ENCODE measurements at regions not wholly inside any gene's neighbourhood (a gene's known extent, or its start where the extent isn't known, plus 50 kb on each side); places are given as distances from the start of the nearest gene placed in this dataset.
"Not testable (repeated sequence)": the region's sequence is repeated elsewhere in the genome, so short reads cannot be mapped to it uniquely, and the experiment has no call there.

DNA sequence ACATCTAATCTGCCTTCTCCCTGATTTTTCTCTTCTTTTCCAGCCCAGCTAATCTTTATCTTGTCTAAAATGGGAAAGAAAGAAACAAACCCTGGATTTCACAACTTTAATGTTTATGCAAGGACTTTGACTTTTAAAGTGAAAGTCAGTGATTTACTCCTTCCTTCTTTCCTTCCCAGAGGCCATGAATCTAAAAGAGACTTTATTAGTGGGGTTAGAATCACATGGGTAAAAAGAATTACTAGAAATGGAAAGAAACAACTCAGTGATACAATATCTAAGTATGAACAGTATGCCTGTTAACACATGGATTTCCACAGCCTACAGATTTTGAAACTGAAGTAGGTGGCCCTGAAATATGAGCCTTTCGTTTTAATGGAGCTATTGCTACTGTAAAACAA, 59.8 kb upstream of the KCNK2 start:
- intact Hi-C loops (cut with DNase I) = no loop called here
- H3K4me1 ChIP-seq = no peaks in the 10 kb centered on the region
- no peak overlapping the region for H3K27ac ChIP-seq
- H3K9me3 ChIP-seq = no peaks in the 10 kb centered on the region
- H3K27me3 ChIP-seq (ENCODE audit: insufficient read depth in 3 of 3, low read length in 2 of 3) = no peaks in the 10 kb centered on the region
- no peak overlapping the region for H3K4me3 ChIP-seq
- H3K36me3 ChIP-seq (ENCODE audit: insufficient read depth in 1 of 2, low read depth in 1 of 2) = no peaks in the 10 kb centered on the region
- 29 to 44% (median 44%) methylated on average over 1 of the region's 1 CpG for WGBS, 3 donors
- ATAC-seq = no peak
- TF ChIP-seq, protein P1, sequence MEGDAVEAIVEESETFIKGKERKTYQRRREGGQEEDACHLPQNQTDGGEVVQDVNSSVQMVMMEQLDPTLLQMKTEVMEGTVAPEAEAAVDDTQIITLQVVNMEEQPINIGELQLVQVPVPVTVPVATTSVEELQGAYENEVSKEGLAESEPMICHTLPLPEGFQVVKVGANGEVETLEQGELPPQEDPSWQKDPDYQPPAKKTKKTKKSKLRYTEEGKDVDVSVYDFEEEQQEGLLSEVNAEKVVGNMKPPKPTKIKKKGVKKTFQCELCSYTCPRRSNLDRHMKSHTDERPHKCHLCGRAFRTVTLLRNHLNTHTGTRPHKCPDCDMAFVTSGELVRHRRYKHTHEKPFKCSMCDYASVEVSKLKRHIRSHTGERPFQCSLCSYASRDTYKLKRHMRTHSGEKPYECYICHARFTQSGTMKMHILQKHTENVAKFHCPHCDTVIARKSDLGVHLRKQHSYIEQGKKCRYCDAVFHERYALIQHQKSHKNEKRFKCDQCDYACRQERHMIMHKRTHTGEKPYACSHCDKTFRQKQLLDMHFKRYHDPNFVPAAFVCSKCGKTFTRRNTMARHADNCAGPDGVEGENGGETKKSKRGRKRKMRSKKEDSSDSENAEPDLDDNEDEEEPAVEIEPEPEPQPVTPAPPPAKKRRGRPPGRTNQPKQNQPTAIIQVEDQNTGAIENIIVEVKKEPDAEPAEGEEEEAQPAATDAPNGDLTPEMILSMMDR (IDR thresholded peaks at IDR 0.05) = no peak
- no peak for DNase-seq

DNA sequence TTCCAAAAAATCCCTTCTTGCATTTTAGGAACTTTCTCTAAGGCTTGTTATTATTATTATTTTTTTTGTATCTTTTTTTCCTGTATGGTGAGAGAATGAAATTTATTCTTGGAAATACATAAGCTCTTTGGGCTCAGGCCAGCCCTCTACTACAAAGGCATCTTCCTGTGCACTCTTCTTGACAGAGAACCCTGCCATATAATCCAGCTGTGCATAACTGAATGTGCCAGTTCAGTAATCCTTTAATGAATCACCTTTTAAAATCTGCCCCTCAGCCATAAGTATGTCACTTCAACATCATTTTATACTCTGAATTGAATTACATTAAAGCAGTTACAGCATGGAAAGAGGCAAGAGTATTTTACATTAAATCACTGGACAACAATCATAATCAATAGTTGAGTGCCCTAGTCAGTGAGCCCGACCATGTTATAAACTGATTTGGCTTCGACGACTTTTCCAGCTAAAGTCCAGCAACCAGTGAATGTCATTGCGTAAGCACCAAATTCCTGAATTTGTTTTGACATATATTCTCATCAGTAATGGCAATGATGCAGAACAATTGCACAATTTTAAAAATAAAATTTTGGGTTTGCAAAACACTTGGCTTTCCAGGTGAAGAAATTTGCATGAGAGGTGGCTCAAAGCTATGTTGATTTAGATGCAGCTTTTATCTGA, 59.2 kb upstream of the KCNK2 start:
- Histone ChIP-seq H3K27me3 (ENCODE audit: insufficient read depth in 3 of 3, low read length in 2 of 3) (no peaks in the 10 kb centered on the region), H3K9me3 (no peaks in the 10 kb centered on the region), H3K36me3 (ENCODE audit: insufficient read depth in 1 of 2, low read depth in 1 of 2) (no peaks in the 10 kb centered on the region), H3K27ac (no peak overlapping the region), H3K4me3 (no peak overlapping the region), H3K4me1 (no peaks in the 10 kb centered on the region)
- intact Hi-C loops (cut with DNase I) = no loop called here
- TF ChIP-seq, protein P1 (IDR thresholded peaks at IDR 0.05) = no peak
- ATAC-seq = no peak
- 30 to 37% (median 37%) methylated on average over 4 of the region's 4 CpGs for WGBS, 3 donors
- DNase-seq = no peak

DNA sequence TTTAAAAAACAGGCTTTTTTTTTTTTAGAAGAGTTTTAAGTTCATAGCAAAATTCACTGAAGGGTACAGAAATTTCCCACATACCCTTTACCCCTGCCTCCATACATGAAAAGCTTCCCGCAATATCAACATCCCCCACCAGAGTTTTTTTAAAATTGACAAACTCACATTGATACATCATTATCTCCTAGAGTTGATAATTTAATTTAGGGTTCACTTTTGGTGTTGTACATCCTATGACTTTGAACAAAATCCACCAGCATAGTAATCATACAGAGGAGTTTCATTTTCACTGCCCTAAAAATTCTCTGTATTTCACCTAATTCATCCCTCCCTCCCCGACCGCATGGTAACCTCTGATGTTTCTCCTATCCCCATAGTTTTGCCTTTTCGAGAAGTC, 53.6 kb upstream of the KCNK2 start:
- intact Hi-C loops (cut with DNase I) = no loop called here
- H3K4me3 ChIP-seq = no peak overlapping the region
- H3K4me1 ChIP-seq = no peaks in the 10 kb centered on the region
- DNase-seq (no peak), ATAC-seq (no peak)
- H3K27me3 ChIP-seq (ENCODE audit: insufficient read depth in 3 of 3, low read length in 2 of 3) = no peaks in the 10 kb centered on the region
- WGBS, 3 donors = 94 to 97% (median 95%) methylated on average over 4 of the region's 4 CpGs
- H3K36me3 ChIP-seq (ENCODE audit: insufficient read depth in 1 of 2, low read depth in 1 of 2) = no peaks in the 10 kb centered on the region
- H3K27ac ChIP-seq = no peak overlapping the region
- H3K9me3 ChIP-seq = no peaks in the 10 kb centered on the region
- TF ChIP-seq, protein P1 (IDR thresholded peaks at IDR 0.05) = no peak

DNA sequence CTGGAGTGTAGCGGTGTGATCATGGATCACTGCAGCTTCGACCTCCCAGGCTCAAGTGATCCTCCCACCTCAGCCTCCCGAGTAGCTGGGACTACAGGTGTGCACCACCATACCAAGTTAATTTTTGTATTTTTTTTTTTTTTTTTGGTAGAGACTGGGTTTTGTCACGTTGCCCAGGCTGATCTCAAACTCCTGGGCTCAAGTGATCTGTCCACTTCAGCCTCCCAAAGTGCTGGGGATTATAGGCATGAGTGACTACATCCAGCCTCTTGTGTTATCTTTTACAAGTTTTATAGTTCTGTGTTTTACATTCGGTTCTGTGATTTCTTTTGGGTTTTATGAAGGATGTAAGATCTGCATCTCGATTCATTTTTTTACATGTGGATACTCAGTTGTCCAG, 52.0 kb upstream of the KCNK2 start:
- ATAC-seq; H3K36me3 ChIP-seq (ENCODE audit: insufficient read depth in 1 of 2, low read depth in 1 of 2); H3K9me3 ChIP-seq; H3K27ac ChIP-seq; H3K4me3 ChIP-seq; DNase-seq; intact Hi-C loops (cut with DNase I); H3K4me1 ChIP-seq; H3K27me3 ChIP-seq (ENCODE audit: insufficient read depth in 3 of 3, low read length in 2 of 3): not testable (repeated sequence)
- 81 to 84% (median 82%) methylated on average over 6 of the region's 6 CpGs for WGBS, 3 donors

DNA sequence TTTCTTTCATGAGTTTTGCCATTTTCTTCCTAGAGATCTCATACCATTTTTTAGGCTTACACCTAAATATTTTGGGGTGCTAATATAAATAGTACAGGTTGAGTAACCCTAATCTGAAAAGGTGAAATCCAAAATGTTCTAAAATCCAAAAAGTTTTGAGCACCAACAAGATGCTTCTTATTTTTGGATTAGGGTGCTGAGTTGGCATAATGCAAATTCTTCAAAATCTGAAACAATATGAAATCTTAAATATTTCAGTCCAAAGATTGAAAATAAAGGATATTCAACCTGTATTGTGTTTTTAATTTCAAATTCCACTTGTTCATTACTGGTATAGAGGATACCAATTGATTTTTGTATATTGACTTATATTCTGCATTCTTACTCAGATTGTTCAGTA, 51.1 kb upstream of the KCNK2 start:
- H3K27ac ChIP-seq = no peak overlapping the region
- no peaks in the 10 kb centered on the region for H3K4me1 ChIP-seq
- H3K9me3 ChIP-seq = no peaks in the 10 kb centered on the region
- no peaks in the 10 kb centered on the region for H3K27me3 ChIP-seq (ENCODE audit: insufficient read depth in 3 of 3, low read length in 2 of 3)
- intact Hi-C loops (cut with DNase I) = no loop called here
- H3K36me3 ChIP-seq (ENCODE audit: insufficient read depth in 1 of 2, low read depth in 1 of 2) = no peaks in the 10 kb centered on the region
- ATAC-seq (no peak), DNase-seq (no peak)
- TF ChIP-seq, protein P1 (IDR thresholded peaks at IDR 0.05) = no peak
- H3K4me3 ChIP-seq = no peak overlapping the region

Measured in psoas muscle (tissue), 7 donors.